ENCODE measurements at regions not wholly inside any gene's neighbourhood (a gene's known extent, or its start where the extent isn't known, plus 50 kb on each side); places are given as distances from the start of the nearest gene placed in this dataset.

DNA sequence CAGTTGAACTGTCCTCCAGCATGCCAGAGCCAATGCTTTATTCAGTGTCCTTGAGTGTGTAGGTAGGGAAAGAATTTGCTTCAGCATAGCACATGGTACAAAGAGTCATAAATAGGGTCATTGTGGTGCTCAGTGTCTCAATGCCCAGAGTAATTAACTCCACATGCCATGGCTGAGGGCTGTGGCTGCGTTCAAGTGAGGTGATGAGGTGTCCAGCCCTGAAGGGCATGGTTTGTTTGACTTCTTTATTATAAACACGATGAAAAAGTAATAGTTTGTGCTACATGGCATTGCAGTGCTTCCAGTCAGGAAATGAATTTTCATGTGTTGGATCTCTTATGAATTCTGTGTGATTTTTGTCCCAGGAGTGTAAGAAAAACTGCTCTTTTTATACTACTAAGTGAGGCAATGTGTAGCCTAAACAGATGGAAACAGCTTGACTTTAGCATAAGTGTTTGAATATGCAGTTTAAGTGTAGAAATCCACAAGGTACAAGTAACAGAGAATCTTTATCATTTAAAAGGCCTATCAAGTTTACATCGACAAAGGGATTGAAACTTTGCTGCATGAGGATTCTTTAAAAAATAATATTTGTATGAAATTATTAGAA is 507.9 kb upstream of the CDH2 start:
- Histone ChIP-seq H4K5ac (ENCODE audit: insufficient read length, low read depth, low read length) (no peak overlapping the region), H4K8ac (ENCODE audit: extremely low read depth, insufficient read depth, low read length) (no peak overlapping the region), H2BK120ac (replicated peaks; ENCODE audit: low read depth, low read length) (no peak overlapping the region), H3K4me1 (replicated peaks in 1 of 4; ENCODE audit: control insufficient read depth in 3 of 4, insufficient read depth in 4 of 4, low read length in 3 of 4) (no peaks in the 10 kb centered on the region), H2BK15ac (ENCODE audit: low read length) (no peak overlapping the region), H2BK12ac (ENCODE audit: low read depth, low read length) (no peak overlapping the region), H3K4ac (replicated peaks; ENCODE audit: insufficient read length, low read depth, low read length) (no peak overlapping the region), H3K23ac (ENCODE audit: insufficient read length) (no peak overlapping the region), H2AFZ (ENCODE audit: low read length) (peak overlapping the region; percentile 91), H2BK20ac (ENCODE audit: low read length) (no peak overlapping the region), H4K20me1 (replicated peaks in 1 of 2; ENCODE audit: control insufficient read depth in 1 of 2, insufficient read depth in 2 of 2, low read length in 2 of 2) (no peaks in the 10 kb centered on the region), H3K9me3 (ENCODE audit: insufficient read depth in 2 of 2, low read depth in 1 of 2, low read length in 1 of 2) (no peaks in the 10 kb centered on the region), H3K27me3 (replicated peaks in 1 of 4; ENCODE audit: control insufficient read depth in 3 of 4, extremely low read depth in 1 of 4, insufficient read depth in 3 of 4, low read length in 3 of 4) (no peaks in the 10 kb centered on the region), H3K14ac (ENCODE audit: insufficient read length) (no peak overlapping the region), H3K4me2 (ENCODE audit: insufficient read depth in 1 of 2, low read depth in 2 of 2, low read length in 2 of 2) (no peak overlapping the region), H2BK5ac (ENCODE audit: low read depth, low read length) (no peak overlapping the region), H3K18ac (ENCODE audit: extremely low read depth, low read length) (no peak overlapping the region), H3K23me2 (ENCODE audit: low read depth, low read length) (no peaks in the 10 kb centered on the region), H3K56ac (replicated peaks; ENCODE audit: insufficient read length, low read depth, low read length) (no peak overlapping the region), H4K91ac (replicated peaks; ENCODE audit: insufficient read length, low read length) (no peak overlapping the region), H3K79me2 (ENCODE audit: control insufficient read depth in 1 of 2, insufficient read depth in 2 of 2, low read length in 2 of 2) (no peaks in the 10 kb centered on the region), H3K4me3 (ENCODE audit: extremely low read depth in 1 of 4, insufficient read depth in 2 of 4, low read depth in 3 of 4, low read length in 4 of 4) (no peak overlapping the region), H3K9ac (replicated peaks in 1 of 4; ENCODE audit: extremely low read depth in 1 of 4, low read depth in 3 of 4, low read length in 3 of 4) (no peak overlapping the region), H2AK5ac (ENCODE audit: low read depth, low read length) (no peak overlapping the region), H3K36me3 (ENCODE audit: control insufficient read depth in 2 of 4, insufficient read depth in 4 of 4, low read length in 3 of 4) (no peaks in the 10 kb centered on the region), H3K27ac (ENCODE audit: low read depth, low read length) (no peak overlapping the region), H3K79me1 (ENCODE audit: low read depth, low read length) (no peaks in the 10 kb centered on the region)
- 75% methylated on average over 3 of the region's 3 CpGs; no CpG with 5 or more reads in 1 of the 2 experiments for WGBS, 2 experiments (ENCODE audit: extremely low coverage in 1 of 2, insufficient coverage in 1 of 2, insufficient read length in 1 of 2, insufficient replicate concordance in 2 of 2, low coverage in 1 of 2, low lambda C conversion rate in 2 of 2, missing lambda C conversion rate in 1 of 2)
- ChIA-PET CTCF (ENCODE audit: partially characterized antibody) (interaction anchor here (0.7 to 1.6 kb wide), 2 partner anchors 14 to 387 kb away, joined by 3 to 5 read pairs; no protein-coding TSS in a partner anchor), POLR2A (ENCODE audit: partially characterized antibody) (no interaction called here)
- DNase-seq (ENCODE audit: low read depth in 1 of 2, low spot score in 2 of 2) (no peak), FAIRE-seq (no peak)
- TF ChIP-seq EZH2 (IDR thresholded peaks at IDR 0.05; ENCODE audit: low read depth, low read length, severe bottlenecking), result no peak
- TF ChIP-seq NRF1 (IDR thresholded peaks at IDR 0.05; ENCODE audit: low read depth, low read length), result no peak
- no peak for TF ChIP-seq TBP (IDR thresholded peaks at IDR 0.05; ENCODE audit: low read depth, low read length)
- TF ChIP-seq RNF2 (IDR thresholded peaks at IDR 0.05; ENCODE audit: borderline replicate concordance, low read depth, low read length, missing control alignments, poor library complexity, severe bottlenecking), result no peak
- no peak for TF ChIP-seq JUND (IDR thresholded peaks at IDR 0.05; ENCODE audit: low read length)
- no peak for TF ChIP-seq CBX5 (IDR thresholded peaks at IDR 0.05; ENCODE audit: low read depth, low read length)
- no peak for TF ChIP-seq FOSL1 (IDR thresholded peaks at IDR 0.05; ENCODE audit: insufficient read depth, low read depth, low read length)
- TF ChIP-seq GABPA (IDR thresholded peaks at IDR 0.05; ENCODE audit: borderline replicate concordance, insufficient read depth, low read length), result no peak
- TF ChIP-seq ATF3 (IDR thresholded peaks at IDR 0.05; ENCODE audit: insufficient read depth, low read depth, low read length), result no peak
- TF ChIP-seq, protein P1, sequence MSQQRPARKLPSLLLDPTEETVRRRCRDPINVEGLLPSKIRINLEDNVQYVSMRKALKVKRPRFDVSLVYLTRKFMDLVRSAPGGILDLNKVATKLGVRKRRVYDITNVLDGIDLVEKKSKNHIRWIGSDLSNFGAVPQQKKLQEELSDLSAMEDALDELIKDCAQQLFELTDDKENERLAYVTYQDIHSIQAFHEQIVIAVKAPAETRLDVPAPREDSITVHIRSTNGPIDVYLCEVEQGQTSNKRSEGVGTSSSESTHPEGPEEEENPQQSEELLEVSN (IDR thresholded peaks at IDR 0.05), result no peak
- TF ChIP-seq KDM5A (IDR thresholded peaks at IDR 0.05; ENCODE audit: low read length), result no peak
- no peak for TF ChIP-seq BRCA1 (IDR thresholded peaks at IDR 0.05; ENCODE audit: low read depth, low read length)
